ENCODE measurements at regions not wholly inside any gene's neighbourhood (a gene's known extent, or its start where the extent isn't known, plus 50 kb on each side); places are given as distances from the start of the nearest gene placed in this dataset.

- intact Hi-C loops (cut with DNase I) = no loop called here
- no peak for DNase-seq (ENCODE audit: low spot score)
These were observed 276.0 kb upstream of the NR5A2 start for GRCh38 chr1:199751506-199751905.

- intact Hi-C loops (cut with DNase I) = no loop called here
- DNase-seq (ENCODE audit: low spot score) = no peak
These were observed 275.4 kb upstream of the NR5A2 start for GRCh38 chr1:199751962-199752687.

DNA sequence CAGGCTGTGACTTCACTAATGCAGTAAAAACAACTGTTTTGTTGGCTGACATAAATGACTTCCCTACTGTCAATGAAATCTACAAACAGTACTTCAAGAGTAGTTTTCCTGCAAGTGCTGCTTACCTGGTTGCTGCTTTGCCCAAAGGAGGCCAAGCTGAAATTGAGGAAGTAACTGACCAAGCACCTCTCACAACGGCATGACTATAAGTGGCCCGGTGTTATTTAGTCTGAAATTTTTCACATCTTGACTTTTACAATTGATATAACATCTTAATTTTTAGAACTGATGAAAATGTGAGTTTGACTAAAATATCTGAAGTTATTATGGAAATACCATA lies 274.9 kb upstream of the NR5A2 start:
- no peak for DNase-seq (ENCODE audit: low spot score)
- intact Hi-C loops (cut with DNase I) = no loop called here

- intact Hi-C loops (cut with DNase I) = no loop called here
- DNase-seq (ENCODE audit: low spot score) = no peak
These were observed 274.0 kb upstream of the NR5A2 start for GRCh38 chr1:199753513-199753912.

DNA sequence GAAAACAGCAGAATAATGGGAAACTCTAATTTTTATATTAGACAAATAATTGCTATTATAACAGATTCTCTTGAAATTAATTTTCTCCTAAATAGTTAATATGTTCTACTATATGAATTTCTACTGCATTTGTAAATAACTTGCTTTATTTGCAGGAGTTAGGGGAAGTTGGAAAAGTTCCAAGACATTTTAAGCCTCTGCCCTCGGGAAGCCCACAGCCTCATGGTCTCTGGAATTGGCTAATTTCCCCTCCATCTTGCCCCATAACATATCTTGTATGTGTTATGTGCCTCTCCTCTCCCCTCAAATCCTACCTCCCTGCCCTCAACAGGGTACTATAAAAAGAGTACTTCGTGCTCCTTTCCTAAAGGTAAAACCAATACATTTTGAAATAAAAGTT lies 271.4 kb upstream of the NR5A2 start:
- no peak for DNase-seq (ENCODE audit: low spot score)
- intact Hi-C loops (cut with DNase I) = no loop called here

DNA sequence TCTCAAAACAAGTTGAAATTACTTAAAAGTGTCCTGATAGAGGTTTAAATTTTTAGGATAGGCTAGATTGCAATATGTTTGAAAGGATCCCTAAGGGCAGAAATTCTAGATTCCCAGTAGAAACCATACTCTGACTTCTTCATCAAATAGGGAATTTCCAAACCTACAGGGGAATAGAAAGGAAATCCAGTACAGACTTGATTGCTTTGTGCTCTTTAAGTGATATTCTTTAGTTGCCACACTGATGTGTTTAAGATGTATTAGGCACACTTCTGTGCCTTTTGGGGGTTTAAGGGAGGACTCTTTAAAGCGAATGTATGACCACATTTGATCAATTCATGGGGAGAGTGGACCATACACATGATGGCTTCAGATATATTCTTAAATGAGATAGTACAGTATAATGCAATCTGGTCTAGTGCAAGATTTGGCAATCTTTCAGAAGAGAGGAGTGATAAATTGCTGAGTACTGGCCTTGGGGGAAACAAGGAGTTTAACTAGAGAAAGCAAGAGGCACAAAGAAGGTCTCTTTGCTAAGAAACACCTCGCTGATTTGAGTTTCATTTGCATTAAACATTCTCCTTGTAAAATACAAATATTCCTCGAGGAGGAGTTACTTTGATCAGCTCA lies 268.8 kb upstream of the NR5A2 start:
- DNase-seq (ENCODE audit: low spot score) = no peak
- intact Hi-C loops (cut with DNase I) = no loop called here

DNA sequence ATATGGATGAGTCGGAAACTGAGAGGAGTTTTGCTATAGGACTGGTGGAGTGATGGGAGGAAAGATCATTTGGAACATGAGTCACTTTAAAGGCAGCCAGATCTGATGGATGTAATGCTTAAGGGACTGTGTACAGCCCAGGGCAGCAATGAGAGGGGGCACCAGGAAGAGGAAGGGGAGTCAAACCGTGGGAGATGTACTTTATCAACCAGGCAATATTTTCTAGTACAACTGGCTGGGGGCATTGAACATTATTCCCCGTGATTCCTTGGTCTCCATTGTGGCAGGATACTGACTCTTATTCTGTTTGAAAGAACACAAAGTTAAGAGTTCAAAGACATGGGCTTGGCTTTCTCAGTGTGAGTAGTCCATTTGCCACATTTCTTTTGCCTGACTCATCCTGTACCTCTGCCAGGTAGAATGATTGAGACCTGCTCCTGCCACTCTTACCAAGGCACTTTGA lies 268.2 kb upstream of the NR5A2 start:
- intact Hi-C loops (cut with DNase I) = no loop called here
- no peak for DNase-seq (ENCODE audit: low spot score)

DNA sequence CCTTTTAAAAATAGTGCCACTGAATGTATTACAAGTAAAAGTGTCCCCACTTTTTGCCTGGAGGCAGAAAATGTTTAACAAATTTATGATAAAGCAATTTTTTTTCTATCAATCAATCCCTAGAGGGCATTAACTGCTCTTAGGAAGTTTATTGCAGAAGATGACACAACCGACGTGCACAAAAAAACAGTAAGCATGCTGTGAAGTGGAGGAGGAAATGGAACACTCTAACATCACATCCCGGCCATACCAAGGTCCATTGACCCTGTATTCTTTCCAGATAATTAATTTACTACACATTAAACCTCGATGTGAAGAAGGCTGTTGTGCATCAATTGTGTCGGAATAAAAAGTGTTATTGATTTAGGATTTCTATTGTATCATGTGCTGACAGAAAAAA lies 264.9 kb upstream of the NR5A2 start:
- no peak for DNase-seq (ENCODE audit: low spot score)
- intact Hi-C loops (cut with DNase I) = no loop called here

DNA sequence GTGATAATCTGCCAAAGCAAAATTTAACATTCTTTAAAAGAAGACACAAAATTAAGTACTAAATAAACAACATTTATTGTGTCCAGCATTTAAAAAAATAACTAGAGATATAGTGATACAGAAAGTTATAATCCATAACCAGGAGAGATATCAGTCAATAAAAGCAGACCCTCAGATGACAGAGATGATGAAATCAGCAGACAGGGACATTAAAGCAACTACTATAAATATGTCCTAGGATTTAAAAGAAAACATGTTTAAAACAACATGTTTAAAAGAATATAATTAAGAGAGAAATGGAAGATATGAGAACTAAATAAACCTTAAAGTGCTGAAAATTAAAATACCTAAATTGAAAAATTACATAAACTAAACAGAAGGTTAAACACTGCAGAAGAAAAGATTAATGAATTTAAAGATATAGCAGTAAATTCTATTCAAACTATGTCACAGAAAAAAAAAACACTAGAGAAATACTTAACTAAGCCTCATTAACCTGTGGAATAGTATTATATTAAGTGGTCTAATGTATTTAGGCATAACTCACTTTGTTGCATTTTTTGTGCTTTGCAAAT lies 261.2 kb upstream of the NR5A2 start:
- intact Hi-C loops (cut with DNase I) = no loop called here
- DNase-seq (ENCODE audit: low spot score) = no peak

GRCh38 chr1:199767700-199768099 lies 259.8 kb upstream of the NR5A2 start:
- no peak for DNase-seq (ENCODE audit: low spot score)
- intact Hi-C loops (cut with DNase I) = no loop called here

DNA sequence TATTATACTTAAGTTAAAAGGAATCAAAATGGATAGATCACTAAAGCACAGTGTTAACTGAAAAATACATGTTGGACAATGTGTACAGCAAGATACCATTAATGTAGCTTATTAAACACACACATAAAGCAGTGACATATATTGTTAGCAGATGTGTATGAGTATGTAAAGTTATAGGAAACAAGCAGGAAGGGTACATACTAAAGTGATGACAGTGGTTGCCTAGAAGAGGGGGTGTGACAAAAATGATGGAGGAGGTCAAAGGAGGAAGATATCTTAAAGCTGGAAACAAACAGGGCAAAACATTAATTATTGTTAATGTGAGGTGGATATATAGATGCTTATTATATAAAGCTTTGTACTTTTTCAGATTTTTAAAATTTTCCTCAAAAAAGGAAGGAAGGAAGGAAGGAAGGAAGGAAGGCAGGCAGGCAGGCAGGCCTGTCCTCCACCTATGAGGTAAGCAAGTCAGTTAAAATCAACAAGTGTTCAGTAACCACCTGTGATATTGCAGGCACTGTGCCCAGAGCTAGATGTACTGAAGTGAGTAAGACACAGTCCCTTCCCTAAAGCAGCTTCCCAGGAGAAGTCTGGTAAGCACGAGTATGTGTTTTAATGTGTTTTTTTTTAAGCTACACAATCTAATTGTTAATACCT lies 252.9 kb upstream of the NR5A2 start:
- intact Hi-C loops (cut with DNase I) = no loop called here
- DNase-seq (ENCODE audit: low spot score) = no peak

GRCh38 chr1:199776768-199777497 lies 250.6 kb upstream of the NR5A2 start:
- intact Hi-C loops (cut with DNase I) = no loop called here
- DNase-seq (ENCODE audit: low spot score) = no peak

DNA sequence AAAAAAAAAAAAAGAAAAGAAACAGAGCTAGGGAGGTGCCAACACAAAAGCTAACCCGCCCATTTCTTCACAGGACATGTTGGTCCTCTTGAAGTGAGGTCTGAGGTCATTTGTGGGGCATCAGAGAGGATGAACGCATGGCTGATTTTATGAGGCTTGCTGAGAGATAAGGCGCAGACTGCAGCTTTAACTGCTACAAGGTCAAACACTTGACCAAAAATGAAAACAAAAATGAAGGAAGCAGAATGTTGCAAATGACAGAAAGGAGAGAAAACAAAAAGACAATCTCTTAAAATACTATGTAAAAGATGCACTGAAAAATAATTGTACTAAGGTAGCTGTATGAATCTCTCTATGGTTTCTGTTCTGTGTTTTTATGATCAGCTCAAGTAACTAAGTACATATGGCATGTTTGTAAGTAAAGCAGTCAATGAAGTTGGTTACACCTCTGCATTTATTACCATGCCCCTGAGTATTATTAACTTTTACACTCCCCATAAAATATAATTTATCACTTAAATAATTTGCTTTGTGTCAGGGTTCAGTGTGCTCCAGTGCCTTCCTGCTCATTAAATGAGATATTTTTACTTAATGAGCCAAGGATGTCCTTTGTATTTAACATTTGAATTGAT lies 249.1 kb upstream of the NR5A2 start:
- intact Hi-C loops (cut with DNase I) = no loop called here
- no peak for DNase-seq (ENCODE audit: low spot score)

GRCh38 chr1:199780091-199780490 lies 247.4 kb upstream of the NR5A2 start:
- no peak for DNase-seq (ENCODE audit: low spot score)

GRCh38 chr1:199780948-199781670 lies 246.4 kb upstream of the NR5A2 start:
- intact Hi-C loops (cut with DNase I) = no loop called here
- no peak for DNase-seq (ENCODE audit: low spot score)

More at GRCh38 chr1:199780091-199780490, 247.4 kb upstream of the NR5A2 start:
- intact Hi-C loops (cut with DNase I) = no loop called here

- DNase-seq (ENCODE audit: low spot score) = no peak
- intact Hi-C loops (cut with DNase I) = no loop called here
These were observed 243.2 kb upstream of the NR5A2 start for GRCh38 chr1:199784138-199784895.

DNA sequence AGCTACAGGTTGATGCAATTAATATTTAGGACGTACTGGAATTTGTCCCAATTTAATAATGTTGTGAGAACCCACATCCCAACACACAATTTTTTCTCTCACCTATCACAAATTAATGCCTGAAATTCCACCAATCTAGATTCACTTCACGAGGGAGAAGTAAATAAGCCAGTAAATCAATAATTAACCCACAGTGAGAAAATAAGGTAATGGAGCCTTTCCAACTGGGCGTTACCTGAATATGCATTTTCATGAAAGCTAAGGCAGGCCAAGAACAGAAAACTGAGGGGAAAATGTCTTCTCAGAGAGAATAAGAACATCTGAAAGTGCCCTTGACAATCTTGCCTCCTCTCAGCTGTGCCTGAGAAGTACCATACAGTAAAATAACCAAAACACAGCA lies 240.8 kb upstream of the NR5A2 start:
- DNase-seq (ENCODE audit: low spot score) = no peak
- intact Hi-C loops (cut with DNase I) = no loop called here

GRCh38 chr1:199789141-199789540 lies 238.4 kb upstream of the NR5A2 start:
- DNase-seq (ENCODE audit: low spot score) = no peak
- intact Hi-C loops (cut with DNase I) = no loop called here

All from posterior vena cava (tissue), 2 donors.